NCI-H226 (cell line): ENCODE measurements at regions not wholly inside any gene's neighbourhood (a gene's known extent, or its start where the extent isn't known, plus 50 kb on each side); places are given as distances from the start of the nearest gene placed in this dataset.
"Not testable (repeated sequence)": the region's sequence is repeated elsewhere in the genome, so short reads cannot be mapped to it uniquely, and the experiment has no call there.

Experiments
- DNase-seq: peaks from one replicate; pipeline ENCODE4 v3.0.0-alpha.2; 2015

DNA sequence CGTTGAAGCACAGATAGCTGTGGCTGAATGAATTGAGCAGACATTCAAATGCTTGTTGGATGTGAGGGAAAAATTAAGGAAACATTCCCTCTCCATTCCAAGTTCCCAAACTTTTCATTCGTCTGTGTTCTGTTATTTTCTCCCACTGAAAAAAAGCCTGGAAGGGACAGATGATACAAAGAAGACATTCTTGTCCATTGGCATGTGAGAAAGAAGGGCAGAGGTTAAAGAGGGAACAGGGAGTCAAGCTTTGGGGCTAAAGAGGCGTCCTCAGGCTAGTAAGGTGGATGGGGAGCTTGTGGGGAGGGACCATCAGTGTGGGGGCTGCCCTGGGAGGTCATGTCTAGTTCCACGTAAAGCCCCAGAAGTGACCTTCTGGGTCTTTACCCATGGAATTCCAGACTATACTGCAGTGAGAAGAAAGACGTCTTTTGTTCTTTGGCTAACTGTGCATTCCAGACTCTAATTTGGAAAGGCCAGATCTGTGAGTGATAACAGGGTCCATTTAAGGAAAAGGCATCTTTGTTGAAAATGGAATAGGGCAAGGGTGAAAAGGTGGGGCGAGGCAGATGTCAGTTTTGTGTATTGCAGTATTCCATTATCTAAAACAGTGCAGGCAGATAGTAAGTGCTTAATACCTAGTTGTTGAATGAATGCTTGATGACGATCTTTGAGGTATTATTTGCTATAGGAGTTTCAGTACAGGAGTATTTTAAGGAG, 117.5 kb downstream of the SOX4 start:
- no peak for DNase-seq

DNA sequence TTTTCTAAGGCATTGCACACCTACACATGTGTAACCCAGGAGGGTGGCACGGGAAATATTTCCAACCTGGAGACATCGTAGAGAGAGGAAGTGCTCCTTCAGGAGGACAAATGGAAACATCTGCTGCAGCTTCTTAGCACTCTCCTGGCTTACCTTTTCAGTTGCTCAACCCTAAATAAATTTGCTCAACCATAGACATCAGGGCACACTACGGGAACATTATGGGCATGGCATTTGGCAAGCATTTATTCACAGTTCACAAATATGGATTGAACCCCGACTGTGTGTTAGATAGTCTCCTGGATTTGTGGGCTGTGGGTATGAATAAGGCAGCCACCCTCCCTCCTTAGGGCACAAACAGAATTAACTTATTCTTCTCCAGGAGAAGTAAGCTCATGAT, 118.7 kb downstream of the SOX4 start:
- DNase-seq = no peak

GRCh38 chr6:21713481-21713880, 119.9 kb downstream of the SOX4 start:
- no peak for DNase-seq

- no peak for DNase-seq
These were observed 121.6 kb downstream of the SOX4 start for GRCh38 chr6:21715180-21715579.

- DNase-seq = no peak
These were observed 129.0 kb downstream of the SOX4 start for GRCh38 chr6:21722510-21722909.

- DNase-seq = no peak
These were observed 133.1 kb downstream of the SOX4 start for GRCh38 chr6:21726676-21727075.

GRCh38 chr6:21728141-21728540, 134.6 kb downstream of the SOX4 start:
- no peak for DNase-seq

DNA sequence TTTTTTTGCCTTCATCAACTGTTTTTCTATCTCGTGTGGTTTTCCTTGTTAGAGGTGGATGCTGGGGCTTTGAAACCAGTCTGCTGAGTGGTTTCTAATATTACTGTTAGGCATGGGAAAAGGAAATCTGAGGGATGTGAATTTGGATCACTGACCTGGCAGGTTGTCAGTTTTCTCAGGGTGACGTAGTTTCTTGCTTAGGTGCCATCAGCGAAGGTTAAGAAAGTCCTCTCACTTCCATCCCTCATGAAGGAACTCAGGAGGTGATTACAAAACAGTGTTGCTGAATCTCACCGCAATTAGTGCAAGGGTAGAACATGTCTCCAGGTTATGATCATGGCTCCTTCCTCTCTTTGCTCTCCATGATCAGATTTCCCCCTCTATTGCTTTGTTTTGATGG, 135.9 kb downstream of the SOX4 start:
- no peak for DNase-seq

DNA sequence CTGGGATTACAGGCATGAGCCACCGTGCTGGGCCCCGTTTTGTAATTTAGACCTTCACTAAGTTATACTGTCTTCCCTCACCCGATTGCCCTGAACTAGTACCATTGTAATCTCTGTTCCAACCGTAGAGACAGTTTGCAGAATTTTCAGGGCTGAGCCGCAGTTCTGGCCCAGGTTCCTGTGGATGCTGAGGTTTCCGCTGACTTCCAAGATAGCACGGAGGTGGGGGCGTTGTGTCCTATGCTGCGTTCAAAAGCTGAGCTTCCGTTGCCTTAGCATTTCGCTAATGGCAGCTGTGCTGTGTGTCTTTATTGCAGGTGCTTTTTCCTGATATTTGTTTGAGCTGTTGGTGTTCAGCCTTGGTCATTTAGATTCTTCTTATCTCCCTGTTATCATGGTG, 137.0 kb downstream of the SOX4 start:
- no peak for DNase-seq

- DNase-seq = peak; percentile 56
These were observed 138.0 kb downstream of the SOX4 start for GRCh38 chr6:21731411-21732031.

DNA sequence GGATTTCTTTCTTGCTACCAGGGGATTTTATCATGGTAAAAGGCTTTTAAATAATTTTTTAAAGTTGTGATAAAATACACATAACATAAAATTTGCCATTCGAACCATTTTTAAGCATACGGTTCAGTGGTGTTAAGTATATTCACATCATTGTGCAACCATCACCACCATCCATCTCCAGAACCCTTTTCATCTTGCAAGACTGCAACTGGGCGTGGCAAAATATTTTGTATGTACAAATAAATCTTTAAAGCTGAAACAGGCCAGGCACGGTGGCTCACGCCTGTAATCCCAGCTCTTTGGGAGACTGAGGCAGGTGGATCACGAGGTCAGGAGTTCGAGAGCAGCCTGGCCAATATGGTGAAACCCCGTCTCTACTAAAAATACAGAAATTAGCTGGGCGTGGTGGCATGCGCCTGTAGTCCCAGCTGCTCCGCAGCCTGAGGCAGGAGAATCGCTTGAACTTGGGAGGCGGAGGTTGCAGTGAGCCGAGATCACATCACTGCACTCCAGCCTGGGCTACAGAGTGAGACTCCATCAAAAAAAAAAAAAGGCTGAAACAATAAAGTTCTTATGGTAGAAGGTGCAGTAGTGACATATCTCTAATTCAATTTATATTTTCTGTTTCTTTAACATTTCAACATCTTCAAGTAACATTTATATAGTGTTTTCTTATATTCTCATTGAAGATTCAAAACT, 138.6 kb downstream of the SOX4 start:
- DNase-seq = not testable (repeated sequence)

GRCh38 chr6:21732731-21733130, 139.2 kb downstream of the SOX4 start:
- no peak for DNase-seq

GRCh38 chr6:21733311-21733710, 139.8 kb downstream of the SOX4 start:
- no peak for DNase-seq

DNA sequence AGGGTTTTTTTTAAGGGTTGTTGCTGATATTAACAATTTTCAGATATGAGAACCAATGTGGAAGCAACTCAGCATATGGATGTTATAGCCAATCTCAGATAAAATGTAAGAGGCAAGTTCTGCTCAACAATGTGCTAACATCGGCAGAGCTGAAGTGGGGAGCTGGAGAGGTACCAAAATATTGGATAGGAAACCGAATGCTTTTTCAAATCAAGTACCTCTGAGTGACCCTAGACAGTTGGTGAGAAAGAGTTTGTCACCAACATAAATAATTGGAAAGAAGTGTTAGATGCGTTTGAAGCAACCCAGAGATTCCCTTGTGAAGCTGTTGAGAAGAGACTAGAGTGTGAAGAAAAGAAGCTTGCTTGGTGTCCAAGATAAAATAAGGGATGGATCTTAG, 140.7 kb downstream of the SOX4 start:
- no peak for DNase-seq

DNA sequence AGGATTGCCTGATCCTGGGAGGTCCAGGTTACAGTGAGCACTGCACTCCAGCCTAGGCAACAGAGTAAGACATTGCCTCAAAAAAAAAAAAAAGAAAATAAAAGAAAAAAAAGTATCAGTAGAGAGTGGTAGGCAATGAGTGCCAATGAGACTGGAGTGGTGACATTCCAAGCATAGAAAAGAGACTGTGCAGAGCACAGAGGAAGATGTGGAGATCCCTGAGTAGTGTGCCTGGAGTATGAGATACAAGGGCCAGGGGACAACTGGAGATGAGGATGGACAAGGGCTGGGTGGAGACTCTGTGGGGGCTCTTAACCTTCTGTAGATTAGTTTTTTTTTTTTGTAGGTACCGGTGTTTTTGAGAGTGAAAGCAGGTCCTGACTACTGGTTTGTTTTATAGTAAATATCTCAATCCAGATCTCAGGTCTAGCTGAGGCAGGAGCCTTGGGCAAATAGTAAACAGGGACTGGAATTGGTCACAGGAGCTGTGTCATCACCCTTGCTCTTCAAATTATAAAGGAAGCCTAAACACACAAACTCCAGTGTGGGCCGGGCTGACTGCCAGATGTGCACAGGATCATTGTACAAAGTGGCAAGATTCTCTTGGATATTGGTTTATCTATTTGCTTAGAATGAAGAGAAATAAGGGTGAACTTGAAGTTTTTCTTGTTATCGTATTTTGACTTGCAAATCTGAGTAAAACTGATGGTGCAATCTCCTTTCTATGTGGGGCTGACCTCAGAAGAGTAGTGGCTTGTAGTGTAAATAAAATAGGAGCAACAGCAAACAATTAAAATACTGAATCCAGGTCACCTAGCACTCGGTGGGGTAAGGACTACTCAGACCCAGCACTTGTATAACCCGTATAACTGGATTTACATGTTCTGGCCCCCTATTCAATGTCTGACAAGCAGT, 144.9 kb downstream of the SOX4 start:
- DNase-seq = no peak

DNA sequence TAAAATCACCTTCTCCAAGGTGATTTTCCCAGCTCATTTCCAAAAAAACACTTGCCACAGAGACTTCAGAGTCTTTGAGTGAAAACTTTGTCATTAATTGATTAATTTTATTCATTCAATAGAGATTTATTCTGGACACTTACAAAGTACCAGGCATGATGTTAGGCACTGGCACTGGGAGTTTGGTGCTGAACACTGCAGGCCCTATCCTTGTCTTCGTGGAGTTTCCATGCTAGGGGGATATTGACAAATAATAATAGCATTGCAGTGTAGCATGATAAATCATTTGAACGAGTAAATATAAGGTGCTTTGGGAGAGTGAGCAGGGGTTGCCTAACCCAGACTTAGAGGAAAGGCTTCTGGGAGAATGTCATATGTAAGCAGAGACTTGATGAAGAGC, 145.7 kb downstream of the SOX4 start:
- no peak for DNase-seq

- DNase-seq = no peak
These were observed 146.3 kb downstream of the SOX4 start for GRCh38 chr6:21739838-21740237.

DNA sequence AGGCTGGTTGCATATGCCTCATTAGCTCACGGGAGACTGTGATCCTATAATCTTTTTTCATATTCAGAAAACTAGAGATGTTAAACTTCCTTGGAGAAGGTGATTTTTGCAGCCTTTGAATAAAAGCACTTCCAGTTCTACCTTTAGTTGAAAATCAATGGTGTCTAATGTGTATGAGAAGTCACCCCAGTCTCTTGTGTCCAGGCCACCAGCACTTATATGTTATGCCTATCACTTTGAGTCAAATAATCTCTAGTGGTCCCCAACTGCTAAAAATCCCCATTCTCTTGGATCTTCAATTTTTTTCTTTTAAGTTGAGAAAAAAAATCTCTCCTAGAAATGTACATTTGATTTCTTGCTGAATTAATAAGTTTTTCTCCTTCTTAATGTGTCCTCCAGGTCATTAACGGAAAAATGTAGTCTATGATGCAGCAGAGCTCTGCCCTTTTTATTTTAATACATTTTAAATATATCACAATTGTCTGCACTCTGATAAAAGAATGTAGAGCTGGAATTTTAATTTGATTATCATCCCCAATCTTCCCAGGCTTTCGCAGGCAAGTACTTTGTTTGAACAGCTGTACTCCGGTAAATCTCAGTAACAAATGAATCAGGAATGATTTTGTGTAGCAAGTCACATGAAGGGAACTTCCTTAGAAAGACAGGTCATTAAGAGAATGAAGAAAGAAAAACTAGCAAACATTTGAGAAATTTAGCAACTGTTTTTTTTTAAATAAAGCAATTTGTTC, 147.0 kb downstream of the SOX4 start:
- no peak for DNase-seq

GRCh38 chr6:21741221-21742109, 147.9 kb downstream of the SOX4 start:
- DNase-seq = no peak

DNA sequence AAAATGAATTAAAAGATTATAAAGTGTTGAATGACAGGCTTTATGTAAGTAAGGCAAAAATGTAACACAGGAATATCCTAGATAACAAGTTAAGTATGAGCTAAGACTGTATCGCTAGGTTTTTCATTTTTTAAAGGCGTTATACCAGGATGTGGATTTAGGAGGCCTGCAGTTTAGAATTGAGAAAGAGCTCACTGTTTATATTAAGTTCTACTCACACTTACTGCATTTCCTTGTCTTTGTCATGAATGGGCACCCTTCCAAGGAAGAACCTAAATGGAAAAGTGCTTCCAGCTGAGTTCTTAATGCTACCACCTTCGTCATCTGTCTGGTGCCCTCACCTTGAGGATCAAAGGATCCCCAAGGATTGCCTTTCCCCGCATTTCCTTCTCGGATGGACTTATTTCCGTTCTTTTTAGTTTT, 148.7 kb downstream of the SOX4 start:
- DNase-seq = peak; percentile 67

- no peak for DNase-seq
These were observed 150.8 kb downstream of the SOX4 start for GRCh38 chr6:21744331-21744730.
